Transverse colon (tissue), 4 donors: ENCODE measurements at regions not wholly inside any gene's neighbourhood (a gene's known extent, or its start where the extent isn't known, plus 50 kb on each side); places are given as distances from the start of the nearest gene placed in this dataset.

ENCODE experiments used
- CTCF ChIP-seq, 5 experiments: fragments of 200-600 bp in 3 of 5; fragments of 450-650 bp in 2 of 5; sonication (generic) in 3 of 5; IDR thresholded peaks; 1 replicate in 2 of 5; 2 replicates in 3 of 5; pipeline ENCODE4 v1.5.1; 2016 to 2017; ENCODE audit warnings: antibody characterized with exemption in 5 of 5, inconsistent platforms in 3 of 5, mild to moderate bottlenecking in 2 of 5, moderate library complexity in 1 of 5
- EP300 ChIP-seq: sonication (generic); formaldehyde crosslinking; IDR thresholded peaks from one replicate; pipeline ENCODE4 v1.6.1; 2017; ENCODE audit warnings: antibody characterized with exemption, low read depth
- POLR2A ChIP-seq: fragments of 450-650 bp; IDR thresholded peaks from one replicate; pipeline ENCODE4 v1.6.1; 2016; ENCODE audit warnings: antibody characterized with exemption, mild to moderate bottlenecking, moderate library complexity
- POLR2AphosphoS5 ChIP-seq, 3 donors: sonication (generic); formaldehyde crosslinking; IDR thresholded peaks; one replicate each; pipeline ENCODE4 v1.6.1; 2016; ENCODE audit warnings: antibody characterized with exemption in 3 of 3

GRCh38 chr14:89607453-89607852 is 190.4 kb upstream of the FOXN3 start:
- no peak for TF ChIP-seq POLR2A
- no peak for TF ChIP-seq CTCF (IDR thresholded peaks at IDR 0.05)
- TF ChIP-seq POLR2AphosphoS5 (IDR thresholded peaks at IDR 0.05), result no peak
- TF ChIP-seq EP300, result no peak
